ENCODE measurements at regions not wholly inside any gene's neighbourhood (a gene's known extent, or its start where the extent isn't known, plus 50 kb on each side); places are given as distances from the start of the nearest gene placed in this dataset.
A peak's percentile ranks its signal among the peaks of the same experiment; 100 is the strongest.
"Not testable (repeated sequence)": the region's sequence is repeated elsewhere in the genome, so short reads cannot be mapped to it uniquely, and the experiment has no call there.

DNA sequence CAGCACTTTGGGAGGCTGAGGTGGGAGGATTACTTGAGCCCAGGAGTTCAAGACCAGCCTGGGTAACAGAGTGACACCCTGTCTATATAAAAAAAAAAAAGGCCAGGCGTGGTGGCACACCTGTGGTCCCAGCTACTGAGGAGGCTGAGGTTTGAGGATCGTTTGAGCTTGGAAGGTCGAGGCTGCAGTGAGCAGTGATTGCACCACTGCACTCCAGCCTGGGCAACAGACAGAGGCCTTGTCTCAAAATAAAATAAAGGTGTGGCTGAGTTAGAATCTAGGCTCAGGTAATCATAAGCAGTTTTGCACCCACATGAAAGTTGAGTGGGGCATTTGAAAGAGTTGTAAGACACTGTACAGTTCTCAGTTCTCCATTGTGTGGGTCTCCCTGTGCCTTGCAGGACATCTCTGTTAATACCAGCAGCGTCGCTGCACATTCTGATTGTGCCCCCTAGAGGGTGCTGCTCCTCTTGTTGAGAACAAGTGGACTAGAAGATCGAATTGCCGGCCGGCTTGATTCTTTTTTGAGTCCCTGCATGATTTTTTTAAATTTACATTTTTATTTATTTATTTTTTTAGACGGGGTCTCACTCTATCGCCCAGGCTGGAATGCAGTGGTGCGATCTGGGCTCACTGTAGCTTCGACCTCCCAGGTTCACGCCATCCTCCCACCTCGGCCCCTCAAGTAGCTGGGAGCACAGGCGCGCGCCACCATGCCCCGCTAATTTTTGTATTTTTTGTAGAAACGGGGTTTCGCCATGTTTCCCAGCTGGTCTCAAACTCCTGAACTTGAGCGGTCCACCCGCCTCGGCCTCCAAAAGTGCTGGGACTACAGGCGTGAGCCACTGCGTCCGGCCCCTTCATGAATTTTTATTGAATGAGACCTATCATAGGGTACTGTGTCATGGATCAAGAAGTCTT, 73.6 kb upstream of the RBMX start:
- no peaks in the 10 kb centered on the region for H3K36me3 ChIP-seq
- ATAC-seq (peak; percentile 85), DNase-seq (peak; percentile 63)
- H3K9me3 ChIP-seq: no peaks in the 10 kb centered on the region
- no peaks in the 10 kb centered on the region for H3K27me3 ChIP-seq
- no peak overlapping the region for H3K4me3 ChIP-seq
- intact Hi-C loops (cut with DNase I): no loop called here
- TF ChIP-seq, protein P1, sequence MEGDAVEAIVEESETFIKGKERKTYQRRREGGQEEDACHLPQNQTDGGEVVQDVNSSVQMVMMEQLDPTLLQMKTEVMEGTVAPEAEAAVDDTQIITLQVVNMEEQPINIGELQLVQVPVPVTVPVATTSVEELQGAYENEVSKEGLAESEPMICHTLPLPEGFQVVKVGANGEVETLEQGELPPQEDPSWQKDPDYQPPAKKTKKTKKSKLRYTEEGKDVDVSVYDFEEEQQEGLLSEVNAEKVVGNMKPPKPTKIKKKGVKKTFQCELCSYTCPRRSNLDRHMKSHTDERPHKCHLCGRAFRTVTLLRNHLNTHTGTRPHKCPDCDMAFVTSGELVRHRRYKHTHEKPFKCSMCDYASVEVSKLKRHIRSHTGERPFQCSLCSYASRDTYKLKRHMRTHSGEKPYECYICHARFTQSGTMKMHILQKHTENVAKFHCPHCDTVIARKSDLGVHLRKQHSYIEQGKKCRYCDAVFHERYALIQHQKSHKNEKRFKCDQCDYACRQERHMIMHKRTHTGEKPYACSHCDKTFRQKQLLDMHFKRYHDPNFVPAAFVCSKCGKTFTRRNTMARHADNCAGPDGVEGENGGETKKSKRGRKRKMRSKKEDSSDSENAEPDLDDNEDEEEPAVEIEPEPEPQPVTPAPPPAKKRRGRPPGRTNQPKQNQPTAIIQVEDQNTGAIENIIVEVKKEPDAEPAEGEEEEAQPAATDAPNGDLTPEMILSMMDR (IDR thresholded peaks at IDR 0.05): peak; percentile 52
- no peak overlapping the region for H3K27ac ChIP-seq
- no peaks in the 10 kb centered on the region for H3K4me1 ChIP-seq

DNA sequence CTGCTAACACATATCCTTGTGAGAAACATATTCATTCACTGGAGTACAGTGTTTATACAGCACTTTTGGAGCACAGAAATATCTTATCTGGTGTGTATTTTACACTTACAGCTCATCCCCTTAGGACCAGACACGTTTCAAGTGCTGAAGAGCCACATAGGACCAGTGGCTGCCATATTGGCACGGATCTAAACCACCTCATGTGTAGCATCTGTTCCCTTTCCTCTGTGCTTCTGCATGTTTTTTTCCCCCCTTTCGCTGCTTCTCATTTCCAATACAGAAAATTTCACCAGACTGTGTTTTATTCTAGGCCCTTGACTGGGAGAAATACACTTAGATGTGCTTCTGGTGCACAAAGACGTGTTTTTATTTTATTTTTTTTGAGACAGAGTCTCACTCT, 69.7 kb upstream of the RBMX start:
- Histone ChIP-seq H3K4me1 (no peaks in the 10 kb centered on the region), H3K36me3 (no peaks in the 10 kb centered on the region), H3K9me3 (no peaks in the 10 kb centered on the region), H3K27me3 (no peaks in the 10 kb centered on the region), H3K27ac (no peak overlapping the region), H3K4me3 (no peak overlapping the region)
- DNase-seq: no peak
- intact Hi-C loops (cut with DNase I): no loop called here
- no peak for ATAC-seq
- TF ChIP-seq, protein P1 (IDR thresholded peaks at IDR 0.05): no peak

DNA sequence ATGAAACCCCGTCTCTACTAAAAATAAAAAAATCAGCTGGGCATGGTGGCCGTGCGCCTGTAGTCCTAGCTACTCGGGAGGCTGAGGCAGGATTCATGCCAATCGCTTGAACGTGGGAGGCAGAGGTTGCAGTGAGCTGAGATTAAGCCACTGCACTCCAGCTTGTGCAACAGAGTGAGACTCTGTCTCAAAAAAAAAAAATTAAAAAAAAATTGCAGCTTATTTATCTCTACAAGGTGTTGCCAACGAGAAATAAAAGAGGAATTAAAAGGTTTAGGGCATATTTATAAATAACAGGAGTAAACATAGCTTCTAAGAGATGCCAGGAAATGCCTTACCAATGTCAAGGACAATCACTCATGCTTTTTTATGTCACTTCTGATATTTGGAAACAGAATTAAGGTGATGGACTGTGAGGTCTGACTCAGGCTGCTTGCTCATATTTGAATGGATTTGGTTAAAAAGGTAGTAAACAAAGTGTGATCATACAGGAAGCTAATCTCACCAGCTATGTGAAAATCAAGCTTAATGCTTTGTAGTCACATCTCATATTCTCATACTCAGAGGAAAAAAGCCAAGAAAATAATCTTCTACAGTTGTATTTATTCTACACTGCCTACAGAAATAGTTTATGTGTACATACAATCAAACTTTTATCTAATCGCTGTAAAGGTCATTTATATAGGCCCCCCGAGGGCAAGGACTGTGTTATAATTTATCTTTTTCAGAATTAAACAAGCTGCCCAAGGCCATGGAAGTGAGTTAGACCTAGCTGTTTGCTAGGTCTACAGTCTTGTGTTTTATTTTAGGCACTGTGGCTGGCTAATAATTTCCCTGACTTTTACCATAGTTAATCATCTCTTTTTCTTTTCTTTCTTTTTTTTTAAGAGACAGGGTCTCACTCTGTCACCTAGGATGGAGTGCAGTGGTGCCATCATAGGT, 61.1 kb upstream of the RBMX start:
- Histone ChIP-seq H3K27ac (no peak overlapping the region), H3K27me3 (no peaks in the 10 kb centered on the region), H3K4me3 (no peak overlapping the region), H3K9me3 (no peaks in the 10 kb centered on the region), H3K4me1 (no peaks in the 10 kb centered on the region), H3K36me3 (no peaks in the 10 kb centered on the region)
- TF ChIP-seq, protein P1 (IDR thresholded peaks at IDR 0.05): no peak
- DNase-seq (no peak), ATAC-seq (no peak)
- intact Hi-C loops (cut with DNase I): no loop called here

DNA sequence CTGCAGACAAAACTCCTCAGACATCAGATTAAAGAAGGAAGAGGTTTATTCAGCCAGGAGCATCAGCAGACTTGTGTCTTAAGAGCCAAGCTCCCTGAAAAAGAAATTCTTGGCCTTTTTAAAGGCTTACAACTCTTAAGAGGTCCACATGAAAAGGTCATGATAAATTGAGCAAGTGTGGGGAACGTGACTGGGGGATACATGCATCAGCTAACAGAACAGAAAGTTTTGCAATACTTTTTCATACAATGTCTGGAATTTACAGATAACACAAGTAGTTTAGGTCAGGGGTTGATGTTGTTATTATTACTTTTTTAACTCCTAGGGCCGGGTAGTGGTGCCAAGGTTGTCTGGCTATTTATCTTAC, 55.6 kb upstream of the RBMX start:
- DNase-seq (no peak), ATAC-seq (no peak)
- no peaks in the 10 kb centered on the region for H3K9me3 ChIP-seq
- H3K4me1 ChIP-seq: no peaks in the 10 kb centered on the region
- H3K27ac ChIP-seq: no peak overlapping the region
- intact Hi-C loops (cut with DNase I): no loop called here
- no peaks in the 10 kb centered on the region for H3K27me3 ChIP-seq
- TF ChIP-seq, protein P1 (IDR thresholded peaks at IDR 0.05): no peak
- no peaks in the 10 kb centered on the region for H3K36me3 ChIP-seq
- H3K4me3 ChIP-seq: no peak overlapping the region

DNA sequence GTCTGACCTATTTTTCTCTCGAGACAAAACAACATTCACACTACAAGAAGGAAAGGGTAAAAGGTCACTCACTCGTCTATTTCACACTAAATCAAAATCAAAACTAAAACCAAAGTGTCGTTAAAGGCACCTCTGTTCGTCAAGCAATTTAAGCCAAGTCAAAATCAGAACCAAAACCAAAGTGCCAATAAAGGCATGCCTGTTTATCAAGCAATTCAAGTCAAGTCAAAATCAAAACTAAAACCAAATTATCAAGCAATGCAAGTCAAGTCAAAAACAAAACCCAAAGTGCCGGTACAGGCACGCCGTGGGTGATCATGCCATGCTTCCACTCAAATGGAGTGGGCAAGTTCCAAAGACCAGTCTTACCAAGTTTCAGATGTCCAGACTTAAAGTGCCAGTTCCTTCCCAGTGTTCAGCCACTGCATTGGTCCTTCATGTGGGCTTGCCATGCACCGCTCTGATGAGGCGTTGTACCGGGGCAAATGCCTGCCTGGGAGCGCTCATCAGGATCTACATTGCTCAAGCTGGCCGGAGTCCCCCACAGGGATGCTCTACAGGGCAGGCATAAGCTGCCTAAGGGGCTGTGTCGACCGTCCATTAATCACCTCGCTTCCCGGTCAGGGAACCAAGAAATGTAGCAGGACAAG, 55.1 kb upstream of the RBMX start:
- ATAC-seq; DNase-seq; H3K27me3 ChIP-seq; H3K27ac ChIP-seq; H3K4me3 ChIP-seq; intact Hi-C loops (cut with DNase I); H3K4me1 ChIP-seq; H3K36me3 ChIP-seq; H3K9me3 ChIP-seq: not testable (repeated sequence)

DNA sequence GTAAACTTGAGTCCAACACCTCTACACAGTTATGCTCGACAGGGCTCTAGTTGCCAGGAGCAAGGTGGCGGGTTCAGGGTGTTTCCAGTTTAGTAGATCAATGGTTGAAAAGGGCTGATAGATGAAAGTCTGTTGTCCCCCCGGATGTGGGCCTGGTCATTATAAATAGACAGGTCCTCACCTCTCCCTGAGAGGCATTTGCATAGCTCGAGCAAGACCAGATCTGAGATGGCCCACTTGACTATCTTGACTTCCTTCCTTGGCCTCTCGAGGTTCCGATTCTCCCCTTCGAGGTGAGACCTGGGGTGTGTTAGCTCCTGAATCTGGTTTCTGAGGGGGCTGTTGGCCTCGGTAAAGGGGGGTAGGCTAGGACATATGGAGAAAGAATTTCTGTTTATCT, 54.1 kb upstream of the RBMX start:
- H3K27ac ChIP-seq; H3K4me1 ChIP-seq; ATAC-seq; DNase-seq; intact Hi-C loops (cut with DNase I); H3K4me3 ChIP-seq; H3K36me3 ChIP-seq; H3K27me3 ChIP-seq; H3K9me3 ChIP-seq: not testable (repeated sequence)
